ENCODE measurements at regions not wholly inside any gene's neighbourhood (a gene's known extent, or its start where the extent isn't known, plus 50 kb on each side); places are given as distances from the start of the nearest gene placed in this dataset.

DNA sequence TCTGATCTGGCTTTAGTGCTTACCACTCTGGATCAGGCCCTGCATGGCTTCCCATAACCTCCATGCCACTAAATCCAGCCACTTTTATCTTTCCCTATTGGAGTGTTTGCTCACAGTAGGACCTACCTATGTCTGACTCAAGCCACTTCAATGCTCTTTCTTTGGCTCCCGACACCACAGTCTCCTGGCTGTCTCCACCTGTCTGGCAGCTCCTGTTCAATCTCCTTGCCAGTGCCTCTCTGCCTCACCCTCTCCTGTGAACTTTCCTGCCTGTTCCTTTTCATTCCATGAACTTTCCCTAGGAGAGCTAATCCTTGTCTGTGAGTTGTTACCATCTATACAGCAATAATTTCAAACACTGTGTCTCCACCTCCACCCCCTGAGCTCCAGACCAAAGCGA lies 82.6 kb upstream of the UCN3 start:
- no peak for TF ChIP-seq POLR2A (IDR thresholded peaks at IDR 0.05)
- TF ChIP-seq, protein P1, sequence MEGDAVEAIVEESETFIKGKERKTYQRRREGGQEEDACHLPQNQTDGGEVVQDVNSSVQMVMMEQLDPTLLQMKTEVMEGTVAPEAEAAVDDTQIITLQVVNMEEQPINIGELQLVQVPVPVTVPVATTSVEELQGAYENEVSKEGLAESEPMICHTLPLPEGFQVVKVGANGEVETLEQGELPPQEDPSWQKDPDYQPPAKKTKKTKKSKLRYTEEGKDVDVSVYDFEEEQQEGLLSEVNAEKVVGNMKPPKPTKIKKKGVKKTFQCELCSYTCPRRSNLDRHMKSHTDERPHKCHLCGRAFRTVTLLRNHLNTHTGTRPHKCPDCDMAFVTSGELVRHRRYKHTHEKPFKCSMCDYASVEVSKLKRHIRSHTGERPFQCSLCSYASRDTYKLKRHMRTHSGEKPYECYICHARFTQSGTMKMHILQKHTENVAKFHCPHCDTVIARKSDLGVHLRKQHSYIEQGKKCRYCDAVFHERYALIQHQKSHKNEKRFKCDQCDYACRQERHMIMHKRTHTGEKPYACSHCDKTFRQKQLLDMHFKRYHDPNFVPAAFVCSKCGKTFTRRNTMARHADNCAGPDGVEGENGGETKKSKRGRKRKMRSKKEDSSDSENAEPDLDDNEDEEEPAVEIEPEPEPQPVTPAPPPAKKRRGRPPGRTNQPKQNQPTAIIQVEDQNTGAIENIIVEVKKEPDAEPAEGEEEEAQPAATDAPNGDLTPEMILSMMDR (IDR thresholded peaks at IDR 0.05): no peak

All from testis (tissue), 2 donors.